Fibroblast of villous mesenchyme (primary cell): ENCODE measurements at regions not wholly inside any gene's neighbourhood (a gene's known extent, or its start where the extent isn't known, plus 50 kb on each side); places are given as distances from the start of the nearest gene placed in this dataset.

ENCODE experiments used
- DNase-seq: peaks from one replicate; pipeline ENCODE4 v3.0.0-alpha.2; 2010; ENCODE audit warnings: low read depth
- H3K4me3 ChIP-seq: 2 replicates; pipeline ENCODE4 v1.5.1; 2011; ENCODE audit warnings: low read depth, mild to moderate bottlenecking, low read length
- TF ChIP-seq, protein P1 (sequence below): IDR thresholded peaks from 2 replicates; pipeline ENCODE4 v1.5.1; 2012; ENCODE audit warnings: low read depth, mild to moderate bottlenecking, low read length; ENCODE audit not compliant: insufficient read depth

DNA sequence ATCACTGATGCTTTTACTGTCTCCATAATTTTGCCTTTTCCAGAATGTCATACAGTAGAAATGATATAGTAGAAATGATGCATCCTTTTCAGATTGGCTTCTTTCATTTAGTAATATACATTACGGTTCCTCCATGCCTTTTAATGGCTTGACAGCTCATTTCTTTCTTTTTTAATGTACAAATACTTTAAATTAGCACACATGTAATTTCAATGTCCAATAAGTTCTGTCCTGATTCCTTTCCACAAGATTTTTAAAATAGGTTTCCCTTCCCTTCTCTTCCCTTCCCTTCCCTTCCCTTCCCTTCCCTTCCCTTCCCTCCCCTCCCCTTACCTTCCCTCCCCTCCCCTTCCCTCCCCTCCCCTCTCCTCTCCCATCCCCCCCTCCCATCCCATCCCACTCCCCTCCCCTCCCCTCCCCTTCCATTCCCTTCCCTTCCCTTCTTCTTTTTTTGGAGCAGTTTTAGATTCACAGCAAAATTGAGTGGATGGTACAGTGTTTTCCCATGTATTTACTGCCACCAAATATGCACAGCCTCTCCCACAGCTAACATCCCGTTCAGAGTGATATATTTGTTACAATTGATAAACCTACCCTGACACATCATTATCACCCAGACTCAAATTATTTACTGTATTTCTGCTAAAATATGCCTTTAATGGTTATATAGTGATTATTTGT is 398.8 kb downstream of the RNF144B start:
- no peak overlapping the region for H3K4me3 ChIP-seq
- DNase-seq: no peak
- TF ChIP-seq, protein P1, sequence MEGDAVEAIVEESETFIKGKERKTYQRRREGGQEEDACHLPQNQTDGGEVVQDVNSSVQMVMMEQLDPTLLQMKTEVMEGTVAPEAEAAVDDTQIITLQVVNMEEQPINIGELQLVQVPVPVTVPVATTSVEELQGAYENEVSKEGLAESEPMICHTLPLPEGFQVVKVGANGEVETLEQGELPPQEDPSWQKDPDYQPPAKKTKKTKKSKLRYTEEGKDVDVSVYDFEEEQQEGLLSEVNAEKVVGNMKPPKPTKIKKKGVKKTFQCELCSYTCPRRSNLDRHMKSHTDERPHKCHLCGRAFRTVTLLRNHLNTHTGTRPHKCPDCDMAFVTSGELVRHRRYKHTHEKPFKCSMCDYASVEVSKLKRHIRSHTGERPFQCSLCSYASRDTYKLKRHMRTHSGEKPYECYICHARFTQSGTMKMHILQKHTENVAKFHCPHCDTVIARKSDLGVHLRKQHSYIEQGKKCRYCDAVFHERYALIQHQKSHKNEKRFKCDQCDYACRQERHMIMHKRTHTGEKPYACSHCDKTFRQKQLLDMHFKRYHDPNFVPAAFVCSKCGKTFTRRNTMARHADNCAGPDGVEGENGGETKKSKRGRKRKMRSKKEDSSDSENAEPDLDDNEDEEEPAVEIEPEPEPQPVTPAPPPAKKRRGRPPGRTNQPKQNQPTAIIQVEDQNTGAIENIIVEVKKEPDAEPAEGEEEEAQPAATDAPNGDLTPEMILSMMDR: no peak

DNA sequence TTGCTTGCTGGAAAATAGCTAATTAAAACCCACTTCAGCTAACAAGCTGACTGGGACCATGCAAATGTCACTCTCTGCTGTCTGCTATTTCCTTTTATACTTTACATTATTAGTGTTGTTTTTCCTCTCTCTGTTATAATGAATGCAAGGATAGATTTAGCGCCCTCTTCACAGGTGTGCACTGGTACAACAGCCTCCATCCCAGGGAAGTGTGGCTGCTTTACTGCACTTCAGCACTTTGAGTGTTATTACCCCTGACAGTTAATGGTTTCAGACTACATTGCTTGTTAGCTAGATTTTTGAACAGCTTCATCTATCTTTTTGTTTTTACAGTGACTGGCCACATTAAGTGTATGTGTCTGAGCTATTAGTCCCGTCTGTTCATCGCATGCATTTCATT is 405.7 kb downstream of the RNF144B start:
- TF ChIP-seq, protein P1: no peak
- H3K4me3 ChIP-seq: no peak overlapping the region
- DNase-seq: no peak

DNA sequence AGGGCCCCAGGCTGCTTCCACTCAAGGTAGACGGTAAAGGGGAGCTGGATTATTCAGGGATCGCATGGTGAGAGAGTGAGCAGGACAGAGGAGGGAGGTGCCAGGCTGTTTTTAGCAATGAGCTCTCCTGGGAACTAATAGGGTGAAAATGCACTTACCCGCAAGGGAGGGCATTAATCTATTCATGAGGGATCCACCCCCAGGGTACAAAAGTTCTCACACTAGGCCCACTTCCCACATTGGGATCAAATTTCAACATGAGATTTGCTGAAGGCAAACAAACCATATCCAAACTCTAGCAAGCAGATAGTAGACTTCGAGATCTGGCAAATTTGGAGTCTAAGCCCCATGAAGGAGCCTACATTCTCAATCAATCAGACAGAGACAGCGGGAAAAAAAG is 408.6 kb downstream of the RNF144B start:
- TF ChIP-seq, protein P1: no peak
- DNase-seq: no peak
- no peak overlapping the region for H3K4me3 ChIP-seq

DNA sequence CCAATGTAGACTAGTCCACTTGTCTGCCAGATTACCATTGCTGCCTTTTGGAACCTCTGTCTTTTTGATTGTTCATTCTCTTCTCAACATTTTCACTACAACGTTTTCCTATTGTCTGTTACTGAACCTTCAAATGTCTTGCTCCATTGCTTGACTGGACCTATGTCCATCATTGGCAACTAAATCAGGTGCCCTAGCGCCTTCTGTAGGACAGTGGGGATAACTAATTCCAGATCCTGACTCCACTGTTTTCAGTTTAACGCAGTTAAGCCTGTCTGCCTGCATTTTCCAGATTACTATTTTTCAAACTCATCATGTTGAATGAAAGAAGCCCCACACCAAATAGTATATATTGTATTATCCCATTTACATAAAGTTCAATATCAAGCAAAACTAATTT is 433.6 kb downstream of the RNF144B start:
- no peak for DNase-seq
- H3K4me3 ChIP-seq: no peak overlapping the region
- TF ChIP-seq, protein P1: no peak

DNA sequence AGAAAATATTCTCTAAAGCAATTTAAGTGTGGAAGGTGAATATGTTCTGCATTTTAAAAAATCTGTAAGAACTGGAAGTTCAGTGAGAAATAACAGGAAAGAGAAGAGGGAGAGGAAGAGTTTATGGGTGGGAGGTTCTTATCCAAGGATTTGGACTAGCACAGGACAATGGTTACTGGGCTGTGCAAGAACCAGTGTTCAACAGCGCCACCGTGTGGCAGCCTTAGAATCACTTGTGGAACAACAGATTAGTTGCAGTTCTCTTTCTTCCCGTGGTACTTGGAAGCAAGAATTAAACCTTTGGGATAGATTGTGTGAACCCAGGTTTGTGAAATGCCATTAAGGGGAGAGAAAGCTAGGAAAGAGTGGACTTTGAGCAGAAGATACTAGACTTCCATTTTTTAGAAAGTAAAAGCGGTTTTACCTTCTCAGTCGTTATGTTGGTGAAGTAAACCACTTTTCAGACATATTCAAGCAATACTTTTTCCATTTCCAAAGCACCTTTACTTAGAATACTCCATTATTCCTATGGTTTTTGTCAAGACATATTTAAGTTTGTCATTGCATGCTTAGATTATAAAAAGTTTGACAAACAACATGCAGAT is 436.7 kb downstream of the RNF144B start:
- DNase-seq: peak; percentile 4
- TF ChIP-seq, protein P1: peak; percentile 44

DNA sequence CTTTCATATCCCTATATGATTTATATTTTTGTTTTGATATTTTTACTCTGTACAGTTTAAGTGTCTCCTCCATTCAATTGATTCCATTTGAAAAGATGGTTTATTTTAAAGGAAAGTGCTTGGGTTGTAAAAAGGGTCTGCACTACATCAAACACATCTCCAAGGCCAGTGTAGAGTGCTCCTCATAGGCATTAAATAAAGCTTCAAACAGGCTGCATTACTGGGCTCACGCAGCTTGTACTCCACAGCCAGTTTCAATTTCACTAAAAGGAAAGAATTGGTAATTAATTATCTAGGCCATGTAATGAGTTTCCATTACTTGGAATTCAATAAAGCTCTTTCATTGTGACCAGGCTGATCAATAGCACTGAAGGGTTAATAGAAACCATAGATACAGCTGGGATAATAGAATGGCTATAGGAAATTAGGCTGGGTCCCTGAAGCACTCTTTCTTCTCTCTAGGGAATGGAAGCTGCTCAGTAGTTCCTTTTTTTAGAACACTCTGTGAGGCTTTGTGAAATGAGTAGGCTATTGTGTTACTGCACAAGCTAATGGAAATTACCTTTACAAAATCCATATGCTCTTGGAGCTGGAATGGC is 442.2 kb downstream of the RNF144B start:
- H3K4me3 ChIP-seq: no peak overlapping the region
- DNase-seq: no peak
- TF ChIP-seq, protein P1: no peak

More for the DNA sequence above, 436.7 kb downstream of the RNF144B start:
- H3K4me3 ChIP-seq: no peak overlapping the region

DNA sequence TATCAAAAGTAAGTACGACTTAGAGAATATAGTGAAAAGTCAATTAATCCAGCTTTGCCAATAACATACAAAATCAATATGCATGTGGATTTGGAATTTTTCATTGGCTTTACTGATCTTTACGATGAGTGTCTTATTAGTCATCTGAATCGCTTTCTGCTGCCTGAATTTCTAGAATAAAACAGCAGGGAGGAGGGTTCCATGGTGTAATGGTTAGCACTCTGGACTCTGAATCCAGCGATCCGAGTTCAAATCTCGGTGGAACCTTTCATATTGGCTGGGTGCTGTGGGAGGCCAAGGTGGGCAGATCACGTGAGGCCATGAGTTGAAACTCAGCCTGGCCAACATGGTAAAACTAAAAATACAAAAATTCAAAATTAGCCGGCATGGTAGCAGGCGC is 448.8 kb downstream of the RNF144B start:
- TF ChIP-seq, protein P1: no peak
- no peak overlapping the region for H3K4me3 ChIP-seq
- DNase-seq: no peak
